ENCODE measurements at regions not wholly inside any gene's neighbourhood (a gene's known extent, or its start where the extent isn't known, plus 50 kb on each side); places are given as distances from the start of the nearest gene placed in this dataset.
"Not testable (repeated sequence)": the region's sequence is repeated elsewhere in the genome, so short reads cannot be mapped to it uniquely, and the experiment has no call there.

- no peak overlapping the region for H3K4me3 Mint-ChIP-seq
- no peak overlapping the region for H3K27ac Mint-ChIP-seq
- no peaks in the 10 kb centered on the region for H3K27me3 Mint-ChIP-seq (ENCODE audit: low read depth)
- no peaks in the 10 kb centered on the region for H3K36me3 Mint-ChIP-seq (ENCODE audit: low read depth)
- TF ChIP-seq CTCF (IDR thresholded peaks at IDR 0.05; ENCODE audit: unreplicated experiment in 3 of 3) = no peak
- no peaks in the 10 kb centered on the region for H3K4me1 Mint-ChIP-seq
- H3K9me3 Mint-ChIP-seq = no peaks in the 10 kb centered on the region
Observed at GRCh38 chr21:28385845-28386244, 606.8 kb downstream of the LTN1 start.

GRCh38 chr21:28381000-28381745 lies 611.5 kb downstream of the LTN1 start:
- not testable (repeated sequence) for H3K27ac Mint-ChIP-seq; H3K4me3 Mint-ChIP-seq; H3K9me3 Mint-ChIP-seq; H3K4me1 Mint-ChIP-seq; H3K27me3 Mint-ChIP-seq (ENCODE audit: low read depth); H3K36me3 Mint-ChIP-seq (ENCODE audit: low read depth)

- no peaks in the 10 kb centered on the region for H3K4me1 Mint-ChIP-seq
- H3K27ac Mint-ChIP-seq = no peak overlapping the region
- no peaks in the 10 kb centered on the region for H3K36me3 Mint-ChIP-seq (ENCODE audit: low read depth)
- no peak for TF ChIP-seq CTCF (IDR thresholded peaks at IDR 0.05; ENCODE audit: unreplicated experiment in 3 of 3)
- H3K4me3 Mint-ChIP-seq = no peak overlapping the region
- no peaks in the 10 kb centered on the region for H3K9me3 Mint-ChIP-seq
- no peaks in the 10 kb centered on the region for H3K27me3 Mint-ChIP-seq (ENCODE audit: low read depth)
Observed at GRCh38 chr21:28380241-28380640, 612.4 kb downstream of the LTN1 start.

- TF ChIP-seq CTCF (IDR thresholded peaks at IDR 0.05; ENCODE audit: unreplicated experiment in 3 of 3) = no peak
- peaks cover 7% of the 10 kb centered on the region for H3K9me3 Mint-ChIP-seq
- H3K27ac Mint-ChIP-seq = no peak overlapping the region
- no peaks in the 10 kb centered on the region for H3K27me3 Mint-ChIP-seq (ENCODE audit: low read depth)
- H3K4me1 Mint-ChIP-seq = no peaks in the 10 kb centered on the region
- H3K36me3 Mint-ChIP-seq (ENCODE audit: low read depth) = no peaks in the 10 kb centered on the region
- no peak overlapping the region for H3K4me3 Mint-ChIP-seq
Observed at GRCh38 chr21:28378026-28378425, 614.7 kb downstream of the LTN1 start.

GRCh38 chr21:28375708-28376385 lies 616.8 kb downstream of the LTN1 start:
- Mint-ChIP-seq H3K36me3 (ENCODE audit: low read depth) (no peaks in the 10 kb centered on the region), H3K4me3 (no peak overlapping the region), H3K27me3 (ENCODE audit: low read depth) (no peaks in the 10 kb centered on the region), H3K9me3 (peaks cover 13% of the 10 kb centered on the region), H3K4me1 (no peaks in the 10 kb centered on the region), H3K27ac (peak overlapping the region in 2 of 3 experiments; percentile 6 to 54)
- no peak for TF ChIP-seq CTCF (IDR thresholded peaks at IDR 0.05; ENCODE audit: unreplicated experiment in 3 of 3)

GRCh38 chr21:28374881-28375280 lies 617.8 kb downstream of the LTN1 start:
- Mint-ChIP-seq H3K4me3 (no peak overlapping the region), H3K27me3 (ENCODE audit: low read depth) (no peaks in the 10 kb centered on the region), H3K27ac (no peak overlapping the region), H3K4me1 (no peaks in the 10 kb centered on the region), H3K9me3 (peaks cover 19% of the 10 kb centered on the region), H3K36me3 (ENCODE audit: low read depth) (no peaks in the 10 kb centered on the region)
- TF ChIP-seq CTCF (IDR thresholded peaks at IDR 0.05; ENCODE audit: unreplicated experiment in 3 of 3) = no peak

Data from nephron (organoid).